Motor neuron (in vitro differentiated cells): ENCODE measurements at regions not wholly inside any gene's neighbourhood (a gene's known extent, or its start where the extent isn't known, plus 50 kb on each side); places are given as distances from the start of the nearest gene placed in this dataset.
"Not testable (repeated sequence)": the region's sequence is repeated elsewhere in the genome, so short reads cannot be mapped to it uniquely, and the experiment has no call there.

Experiments
- ATAC-seq, 8 experiments: fragments of 200-7000 bp; cut with Tn5 transposase; replicated peaks in 6 of 8; 2 replicates each; pipeline ENCODE4 v1.8.0; 2021; ENCODE audit warnings: mild to moderate bottlenecking in 8 of 8, moderate library complexity in 8 of 8
- H3K27ac ChIP-seq, 2 donors: fragments of 250-450 bp; sonication (Bioruptor Pico); 2 replicates each; pipeline ENCODE4 v1.9.0; 2021; ENCODE audit warnings: antibody characterized with exemption in 2 of 2, mild to moderate bottlenecking in 2 of 2, moderate library complexity in 1 of 2
- H3K4me1 ChIP-seq, 2 donors: fragments of 250-450 bp; sonication (Bioruptor Pico); replicated peaks in 1 of 2; 2 replicates each; pipeline ENCODE4 v1.6.1; 2021; ENCODE audit warnings: antibody characterized with exemption in 2 of 2, mild to moderate bottlenecking in 2 of 2, moderate library complexity in 1 of 2
- H3K4me3 ChIP-seq, 5 donors: fragments of 250-450 bp; sonication (Bioruptor Pico); 2 replicates each; pipeline ENCODE4 v1.9.0; 2021; ENCODE audit warnings: antibody characterized with exemption in 5 of 5, mild to moderate bottlenecking in 5 of 5, moderate library complexity in 4 of 5
- WGBS, 10 experiments: fragments of 450-650 bp; shearing (Covaris generic); methylation state at CpG; one replicate each; pipeline ENCODE4 v1.0.0; 2022; 5-methylcytosine and 5-hydroxymethylcytosine counted together
- in situ Hi-C, 9 experiments: fragments of 400-800 bp; cut with MboI; loops; one replicate each; pipeline ENCODE4 v1.15.0; 2021; ENCODE audit warnings: low sequenced_read_pairs in 9 of 9, low pct_unique_long_range_greater_than_20kb in 2 of 9; ENCODE audit not compliant: unreplicated experiment in 9 of 9

DNA sequence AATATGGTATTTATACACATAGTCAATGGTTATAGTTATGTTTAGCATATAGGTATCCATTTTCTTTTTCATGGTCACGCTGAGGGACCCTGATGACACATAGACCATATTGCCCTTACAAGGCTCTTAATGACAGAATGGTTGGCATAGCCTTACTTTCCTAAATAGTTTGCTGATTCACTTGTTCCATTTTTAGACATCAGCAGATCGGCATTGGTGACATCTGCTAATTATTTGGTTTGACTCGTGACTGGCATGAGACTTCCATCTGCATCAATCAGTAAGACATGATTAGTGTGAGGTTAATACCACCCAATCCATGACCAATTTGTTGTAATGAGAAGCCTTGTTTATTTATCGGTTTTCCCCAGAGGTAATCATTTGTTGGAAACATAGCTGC, 309.7 kb downstream of the ALDH8A1 start:
- 21 to 100% (median 88%) methylated on average over 1 to 4 of the region's 4 CpGs; no CpG with 5 or more reads in 1 of the 10 experiments for WGBS, 10 experiments
- no peak for ATAC-seq
- Histone ChIP-seq H3K4me1 (no peaks in the 10 kb centered on the region), H3K4me3 (no peak overlapping the region), H3K27ac (no peak overlapping the region)
- in situ Hi-C loops: loop anchor here in 5 of 9 experiments (25.0 kb wide), 3 partner anchors 203 to 478 kb away; no protein-coding TSS in a partner anchor

GRCh38 chr6:134637847-134638437, 312.0 kb downstream of the ALDH8A1 start:
- WGBS, 10 experiments: 55 to 100% (median 83%) methylated on average over 1 of the region's 1 CpG; no CpG with 5 or more reads in 3 of the 10 experiments
- in situ Hi-C loops: loop anchor here in 5 of 9 experiments (25.0 kb wide), 3 partner anchors 201 to 476 kb away; no protein-coding TSS in a partner anchor
- H3K27ac ChIP-seq: no peak overlapping the region
- ATAC-seq: no peak
- H3K4me3 ChIP-seq: no peak overlapping the region
- H3K4me1 ChIP-seq: no peaks in the 10 kb centered on the region

- no peak for ATAC-seq
- Histone ChIP-seq H3K4me3 (no peak overlapping the region), H3K4me1 (no peaks in the 10 kb centered on the region), H3K27ac (no peak overlapping the region)
- WGBS, 10 experiments: 69 to 100% (median 84%) methylated on average over 2 to 4 of the region's 5 CpGs
- in situ Hi-C loops: loop anchor here in 5 of 9 experiments (25.0 kb wide), 3 partner anchors 200 to 475 kb away; no protein-coding TSS in a partner anchor
These were observed 312.6 kb downstream of the ALDH8A1 start for GRCh38 chr6:134637282-134637681.

GRCh38 chr6:134636186-134636799, 313.6 kb downstream of the ALDH8A1 start:
- Histone ChIP-seq H3K27ac (no peak overlapping the region), H3K4me3 (no peak overlapping the region), H3K4me1 (no peaks in the 10 kb centered on the region)
- WGBS, 10 experiments: 67 to 100% (median 88%) methylated on average over 1 to 7 of the region's 7 CpGs; no CpG with 5 or more reads in 2 of the 10 experiments
- in situ Hi-C loops: loop anchor here in 5 of 9 experiments (25.0 kb wide), 3 partner anchors 199 to 474 kb away; no protein-coding TSS in a partner anchor
- ATAC-seq: no peak

DNA sequence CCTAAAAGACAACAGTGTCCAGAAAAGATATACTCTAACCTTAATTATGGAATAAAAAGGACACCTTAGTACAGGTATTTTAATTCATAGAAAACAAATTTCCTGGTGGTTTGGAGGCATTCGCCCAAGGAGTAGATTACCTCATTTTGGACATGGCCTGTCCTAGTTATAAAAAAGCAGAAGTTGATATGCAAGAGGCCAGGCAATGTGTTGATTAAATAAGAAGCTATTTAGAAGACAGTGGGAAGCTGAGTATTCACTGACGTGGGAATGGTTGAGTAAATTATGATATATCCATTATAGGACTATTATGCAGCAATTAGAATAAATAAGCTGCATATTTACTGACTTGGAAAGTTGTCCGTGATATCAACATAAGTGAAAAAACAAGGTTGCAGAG, 314.9 kb downstream of the ALDH8A1 start:
- WGBS, 10 experiments: 61 to 100% (median 95%) methylated on average over 1 to 3 of the region's 3 CpGs; no CpG with 5 or more reads in 1 of the 10 experiments
- H3K27ac ChIP-seq: no peak overlapping the region
- H3K4me1 ChIP-seq: no peaks in the 10 kb centered on the region
- no peak overlapping the region for H3K4me3 ChIP-seq
- ATAC-seq: no peak
- in situ Hi-C loops: loop anchor here in 5 of 9 experiments (25.0 kb wide), 3 partner anchors 198 to 473 kb away; no protein-coding TSS in a partner anchor

- no peak overlapping the region for H3K27ac ChIP-seq
- in situ Hi-C loops: loop anchor here in 5 of 9 experiments (25.0 kb wide), 3 partner anchors 197 to 472 kb away; no protein-coding TSS in a partner anchor
- WGBS, 10 experiments: 53 to 100% (median 87%) methylated on average over 1 to 3 of the region's 3 CpGs
These were observed 315.4 kb downstream of the ALDH8A1 start for GRCh38 chr6:134634466-134634865.

DNA sequence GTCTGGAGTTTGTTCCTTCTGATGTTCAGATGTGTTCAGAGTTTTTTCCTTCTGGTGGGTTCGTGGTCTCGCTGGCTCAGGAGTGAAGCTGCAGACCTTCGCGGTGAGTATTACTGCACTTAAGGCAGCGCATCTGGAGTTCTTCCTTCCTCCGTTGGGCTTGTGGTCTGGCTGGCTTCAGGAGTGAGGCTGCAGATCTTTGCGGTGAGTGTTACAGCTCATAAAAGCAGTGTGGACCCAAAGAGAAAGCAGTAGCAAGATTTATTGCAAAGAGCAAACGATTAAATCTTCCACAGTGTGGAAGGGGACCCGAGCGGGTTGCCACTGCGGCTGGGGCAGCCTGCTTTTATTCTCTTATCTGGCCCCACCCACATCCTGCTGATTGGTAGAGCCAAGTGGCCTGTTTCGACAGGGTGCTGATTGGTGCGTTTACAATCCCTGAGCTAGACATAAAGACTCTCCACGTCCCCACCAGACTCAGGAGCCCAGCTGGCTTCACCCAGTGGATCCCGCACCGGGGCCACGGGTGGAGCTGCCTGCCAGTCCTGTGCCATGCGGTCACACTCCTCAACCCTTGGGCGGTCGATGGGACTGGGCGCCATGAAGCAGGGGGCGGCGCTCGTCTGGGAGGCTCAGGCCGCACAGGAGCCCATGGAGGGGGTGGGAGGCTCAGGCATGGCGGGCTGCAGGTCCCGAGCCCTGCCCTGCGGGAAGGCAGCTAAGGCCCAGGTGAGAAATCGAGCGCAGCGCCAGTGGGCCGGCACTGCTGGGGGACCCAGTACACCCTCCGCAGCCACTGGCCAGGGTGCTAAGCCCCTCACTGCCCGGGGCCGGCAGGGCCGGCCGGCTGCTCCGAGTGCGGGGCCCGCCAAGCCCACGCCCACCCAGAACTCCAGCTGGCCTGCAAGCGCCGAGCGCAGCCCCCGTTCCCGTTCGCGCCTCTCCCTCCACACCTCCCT, 315.3 kb upstream of the SGK1 start:
- H3K4me1 ChIP-seq, H3K4me3 ChIP-seq, H3K27ac ChIP-seq, ATAC-seq: not testable (repeated sequence)
- in situ Hi-C loops: loop anchor here in 5 of 9 experiments (25.0 kb wide), 3 partner anchors 196 to 471 kb away; no protein-coding TSS in a partner anchor
- 20 to 100% (median 92%) methylated on average over 1 to 13 of the region's 48 CpGs; no CpG with 5 or more reads in 2 of the 10 experiments for WGBS, 10 experiments

More at GRCh38 chr6:134634466-134634865, 315.4 kb downstream of the ALDH8A1 start:
- H3K4me1 ChIP-seq: no peaks in the 10 kb centered on the region
- no peak overlapping the region for H3K4me3 ChIP-seq
- peak in 4 of 8 experiments; percentile 26 to 68 (median 31) for ATAC-seq

DNA sequence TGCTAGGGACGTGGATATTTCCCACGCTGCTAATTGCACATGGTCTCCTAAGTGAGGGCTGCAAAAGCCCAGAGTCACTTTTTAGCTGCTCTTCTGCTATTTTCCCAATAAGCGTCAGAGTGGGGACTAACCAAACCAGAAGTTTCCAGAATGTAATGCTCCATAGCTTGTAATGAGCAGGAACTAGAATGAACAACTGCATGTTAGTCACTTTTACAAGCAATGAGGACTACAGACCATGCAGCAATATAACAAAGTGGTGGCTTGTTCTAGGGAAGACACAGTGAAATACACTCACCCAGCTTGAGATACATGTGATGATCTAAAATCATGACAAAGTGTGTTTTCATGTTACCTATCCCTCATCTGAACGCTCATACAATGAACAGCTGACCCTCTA, 314.1 kb upstream of the SGK1 start:
- Histone ChIP-seq H3K4me1 (no peaks in the 10 kb centered on the region), H3K27ac (no peak overlapping the region), H3K4me3 (no peak overlapping the region)
- ATAC-seq: peak in 1 of 8 experiments; percentile 34
- in situ Hi-C loops: loop anchor here in 5 of 9 experiments (25.0 kb wide), 3 partner anchors 195 to 470 kb away; no protein-coding TSS in a partner anchor
- 80 to 100% (median 92%) methylated on average over 1 to 4 of the region's 4 CpGs; no CpG with 5 or more reads in 2 of the 10 experiments for WGBS, 10 experiments

DNA sequence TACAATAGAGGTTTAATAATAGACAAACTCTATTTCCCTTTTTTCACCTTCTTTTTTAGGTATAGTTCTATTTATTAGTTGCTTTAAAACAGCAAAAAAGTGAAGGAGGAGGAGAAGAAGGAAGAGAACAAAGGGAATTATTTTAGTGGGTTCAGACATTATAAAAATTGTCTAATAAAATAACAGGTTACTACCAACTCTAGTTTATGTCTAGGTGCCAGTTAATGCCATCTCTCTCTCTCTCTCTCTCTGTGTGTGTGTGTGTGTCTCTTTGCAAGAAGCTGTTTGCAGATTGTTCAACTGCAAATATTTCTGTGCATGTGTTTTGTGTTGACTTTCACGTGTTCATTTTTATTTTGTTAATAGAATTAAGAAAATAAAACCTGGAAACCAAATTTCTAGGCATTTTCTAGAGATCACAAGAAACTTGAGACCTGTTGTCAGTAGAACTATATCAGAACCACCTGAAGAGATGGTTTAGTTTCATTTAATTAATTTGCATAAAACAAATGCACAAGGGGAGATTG, 313.5 kb upstream of the SGK1 start:
- no peaks in the 10 kb centered on the region for H3K4me1 ChIP-seq
- H3K27ac ChIP-seq: no peak overlapping the region
- 0 to 100% (median 60%) methylated on average over 1 of the region's 1 CpG for WGBS, 10 experiments
- no peak for ATAC-seq
- in situ Hi-C loops: loop anchor here in 5 of 9 experiments (25.0 kb wide), 3 partner anchors 194 to 469 kb away; no protein-coding TSS in a partner anchor
- no peak overlapping the region for H3K4me3 ChIP-seq

DNA sequence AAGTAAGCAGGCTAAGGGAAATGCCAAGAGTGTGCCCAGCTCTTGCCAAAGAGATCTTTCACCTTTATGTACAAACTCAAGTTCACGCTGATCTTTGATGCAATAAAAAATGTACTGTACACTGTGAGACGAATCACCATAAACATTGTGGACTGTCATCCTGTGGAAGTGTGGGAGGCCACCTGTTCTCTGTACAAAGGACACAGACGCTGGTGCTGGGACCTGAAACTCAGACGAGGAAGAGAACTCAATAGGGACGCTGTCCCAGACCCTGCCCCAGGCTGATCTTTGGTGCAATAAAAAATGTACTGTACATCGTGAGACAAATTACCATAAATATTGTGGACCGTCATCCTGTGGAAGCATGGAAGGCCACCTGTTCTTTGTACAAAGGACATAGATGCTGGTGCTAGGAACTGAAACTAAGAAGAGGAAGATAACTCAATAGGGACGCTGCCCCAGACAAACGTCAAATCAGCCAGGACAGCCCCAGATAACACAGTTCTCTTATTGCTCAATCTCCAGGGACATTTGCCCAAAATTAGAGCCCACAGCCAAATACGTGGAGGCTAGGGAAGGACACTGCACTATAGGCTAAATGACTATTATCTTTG, 312.7 kb upstream of the SGK1 start:
- ATAC-seq: no peak
- WGBS, 10 experiments: 46 to 96% (median 81%) methylated on average over 1 to 10 of the region's 10 CpGs
- H3K4me1 ChIP-seq: no peaks in the 10 kb centered on the region
- H3K27ac ChIP-seq: no peak overlapping the region
- in situ Hi-C loops: loop anchor here in 5 of 9 experiments (25.0 kb wide), 3 partner anchors 193 to 468 kb away; no protein-coding TSS in a partner anchor
- no peak overlapping the region for H3K4me3 ChIP-seq

- no peaks in the 10 kb centered on the region for H3K4me1 ChIP-seq
- no peak for ATAC-seq
- H3K4me3 ChIP-seq: no peak overlapping the region
- H3K27ac ChIP-seq: no peak overlapping the region
- 46 to 100% (median 98%) methylated on average over 1 to 2 of the region's 2 CpGs; no CpG with 5 or more reads in 2 of the 10 experiments for WGBS, 10 experiments
- in situ Hi-C loops: loop anchor here in 5 of 9 experiments (25.0 kb wide), 3 partner anchors 191 to 466 kb away; no protein-coding TSS in a partner anchor
These were observed 310.2 kb upstream of the SGK1 start for GRCh38 chr6:134628154-134628553.

DNA sequence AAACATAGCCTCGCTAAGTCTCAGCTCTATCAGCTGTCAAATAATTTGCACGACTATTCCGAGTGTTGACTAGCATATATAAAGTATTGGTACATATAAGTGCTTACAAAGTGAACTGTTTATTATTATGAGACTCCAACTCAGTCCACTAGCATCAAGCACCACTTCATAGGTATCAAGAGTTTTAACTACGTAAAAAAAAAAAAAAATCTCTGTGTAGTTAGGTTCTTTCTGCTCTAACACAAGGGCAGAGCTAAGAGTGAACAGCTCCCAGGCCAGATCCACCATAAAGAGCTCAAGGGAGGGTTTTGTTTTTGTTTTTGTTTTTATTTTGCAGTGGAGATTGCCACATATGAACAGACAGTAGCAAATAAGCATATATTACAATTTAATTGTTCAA, 309.8 kb upstream of the SGK1 start:
- no peaks in the 10 kb centered on the region for H3K4me1 ChIP-seq
- H3K27ac ChIP-seq: no peak overlapping the region
- H3K4me3 ChIP-seq: no peak overlapping the region
- ATAC-seq: no peak
- WGBS, 10 experiments: 89 to 100% (median 95%) methylated on average over 1 to 4 of the region's 4 CpGs; no CpG with 5 or more reads in 2 of the 10 experiments
- in situ Hi-C loops: loop anchor here in 5 of 9 experiments (25.0 kb wide), 3 partner anchors 190 to 465 kb away; no protein-coding TSS in a partner anchor
